ENCODE measurements at regions not wholly inside any gene's neighbourhood (a gene's known extent, or its start where the extent isn't known, plus 50 kb on each side); places are given as distances from the start of the nearest gene placed in this dataset.
A peak's percentile ranks its signal among the peaks of the same experiment; 100 is the strongest.
"Not testable (repeated sequence)": the region's sequence is repeated elsewhere in the genome, so short reads cannot be mapped to it uniquely, and the experiment has no call there.

- peaks cover 41% of the 10 kb centered on the region for H3K4me1 Mint-ChIP-seq (ENCODE audit: low read depth)
- peak overlapping the region; percentile 69 for H3K27ac Mint-ChIP-seq (ENCODE audit: unreplicated experiment)
- no peak for DNase-seq (ENCODE audit: low spot score)
- H3K4me3 Mint-ChIP-seq (ENCODE audit: unreplicated experiment), result no peak overlapping the region
- H3K9me3 Mint-ChIP-seq (ENCODE audit: low read depth), result peaks cover 6% of the 10 kb centered on the region
- no peaks in the 10 kb centered on the region for H3K27me3 Mint-ChIP-seq (ENCODE audit: low read depth)
- peaks cover 1% of the 10 kb centered on the region for H3K36me3 Mint-ChIP-seq (ENCODE audit: low read depth)
- TF ChIP-seq CTCF (IDR thresholded peaks at IDR 0.05), result no peak
Observed at GRCh38 chr12:93090731-93091172, 161.7 kb upstream of the EEA1 start.

GRCh38 chr12:93091886-93092648, 163.0 kb upstream of the EEA1 start:
- no peaks in the 10 kb centered on the region for H3K36me3 Mint-ChIP-seq (ENCODE audit: low read depth)
- H3K9me3 Mint-ChIP-seq (ENCODE audit: low read depth), result no peaks in the 10 kb centered on the region
- H3K27me3 Mint-ChIP-seq (ENCODE audit: low read depth), result no peaks in the 10 kb centered on the region
- peaks cover 41% of the 10 kb centered on the region for H3K4me1 Mint-ChIP-seq (ENCODE audit: low read depth)
- H3K27ac Mint-ChIP-seq (ENCODE audit: unreplicated experiment), result no peak overlapping the region
- H3K4me3 Mint-ChIP-seq (ENCODE audit: unreplicated experiment), result no peak overlapping the region
- DNase-seq (ENCODE audit: low spot score), result no peak
- no peak for TF ChIP-seq CTCF (IDR thresholded peaks at IDR 0.05)

- no peak for DNase-seq (ENCODE audit: low spot score)
- Mint-ChIP-seq H3K9me3 (ENCODE audit: low read depth) (no peaks in the 10 kb centered on the region), H3K4me3 (ENCODE audit: unreplicated experiment) (no peak overlapping the region), H3K27me3 (ENCODE audit: low read depth) (no peaks in the 10 kb centered on the region), H3K36me3 (ENCODE audit: low read depth) (no peaks in the 10 kb centered on the region), H3K27ac (ENCODE audit: unreplicated experiment) (no peak overlapping the region), H3K4me1 (ENCODE audit: low read depth) (peaks cover 38% of the 10 kb centered on the region)
- TF ChIP-seq CTCF (IDR thresholded peaks at IDR 0.05), result no peak
Observed at GRCh38 chr12:93092649-93092945, 163.5 kb upstream of the EEA1 start.

GRCh38 chr12:93093243-93093642, 164.1 kb upstream of the EEA1 start:
- no peaks in the 10 kb centered on the region for H3K36me3 Mint-ChIP-seq (ENCODE audit: low read depth)
- TF ChIP-seq CTCF (IDR thresholded peaks at IDR 0.05), result no peak
- H3K27me3 Mint-ChIP-seq (ENCODE audit: low read depth), result no peaks in the 10 kb centered on the region
- H3K4me3 Mint-ChIP-seq (ENCODE audit: unreplicated experiment), result no peak overlapping the region
- no peak for DNase-seq (ENCODE audit: low spot score)
- H3K4me1 Mint-ChIP-seq (ENCODE audit: low read depth), result peaks cover 33% of the 10 kb centered on the region
- no peak overlapping the region for H3K27ac Mint-ChIP-seq (ENCODE audit: unreplicated experiment)
- no peaks in the 10 kb centered on the region for H3K9me3 Mint-ChIP-seq (ENCODE audit: low read depth)

- H3K36me3 Mint-ChIP-seq (ENCODE audit: low read depth); H3K4me3 Mint-ChIP-seq (ENCODE audit: unreplicated experiment); DNase-seq (ENCODE audit: low spot score); H3K27me3 Mint-ChIP-seq (ENCODE audit: low read depth); H3K9me3 Mint-ChIP-seq (ENCODE audit: low read depth); H3K27ac Mint-ChIP-seq (ENCODE audit: unreplicated experiment): not testable (repeated sequence)
- peaks cover 25% of the 10 kb centered on the region for H3K4me1 Mint-ChIP-seq (ENCODE audit: low read depth)
Observed at GRCh38 chr12:93094222-93094621, 165.1 kb upstream of the EEA1 start.
